HepG2 (cell line): ENCODE measurements at regions not wholly inside any gene's neighbourhood (a gene's known extent, or its start where the extent isn't known, plus 50 kb on each side); places are given as distances from the start of the nearest gene placed in this dataset.

Experiments
- ATAC-seq: fragments of 200-7000 bp; cut with Tn5 transposase; 3 replicates; pipeline ENCODE4 v1.9.1; 2020; ENCODE audit warnings: mild to moderate bottlenecking, moderate library complexity
- BruUV-seq: library from RNA; stranded (reverse); fragments of 400-500 nt; replicated peaks from 2 replicates; lab custom pipeline; 2021; lab: Mats Ljungman, UMichigan
- CTCF ChIA-PET: fragments of 300-600 bp; formaldehyde crosslinking; extraction: SDS; loops from one replicate; lab custom pipeline; 2021; ENCODE audit warnings: low total read pairs, inconsistent platforms, low intra/inter-chr PET ratio; lab: Yijun Ruan, JAX
- POLR2A ChIA-PET: fragments of 350-600 bp; sonication (Branson Sonifier 250); formaldehyde crosslinking; loops from one replicate; lab custom pipeline; 2020; ENCODE audit warnings: antibody characterized with exemption, inconsistent platforms; lab: Yijun Ruan, JAX
- DNase-seq: peaks from one replicate; pipeline ENCODE4 v3.0.0-alpha.2; 2015; ENCODE audit warnings: low spot score
- FAIRE-seq: peaks from 3 replicates; lab custom pipeline; 2011; peaks lifted over from hg19 to GRCh38; lab: Jason Lieb, UNC
- H2AFZ ChIP-seq: one replicate; pipeline ENCODE4 v1.6.1; 2011; ENCODE audit warnings: low read length, inconsistent platforms
- H3K27ac ChIP-seq: fragments of 300-600 bp; 3 replicates; pipeline ENCODE4 v1.8.0; 2011; ENCODE audit warnings: mixed run types, mild to moderate bottlenecking, mixed read lengths, low read length, inconsistent platforms; ENCODE audit not compliant: insufficient read depth; ENCODE audit errors: extremely low read length
- H3K27me3 ChIP-seq, 2 experiments: fragments of 200-600 bp in 1 of 2; 2 replicates in 1 of 2; 3 replicates in 1 of 2; pipeline versions ENCODE4 v1.6.0 to v1.8.0; 2011; ENCODE audit warnings: low read length in 2 of 2, mild to moderate bottlenecking in 2 of 2, moderate library complexity in 2 of 2, inconsistent platforms in 1 of 2; ENCODE audit not compliant: insufficient read depth in 2 of 2, control insufficient read depth in 1 of 2
- H3K36me3 ChIP-seq, 2 experiments: fragments of 200-600 bp in 1 of 2; replicated peaks in 1 of 2; 2 replicates in 1 of 2; 3 replicates in 1 of 2; pipeline versions ENCODE4 v1.5.1 to v1.8.0; 2011; ENCODE audit warnings: low read length in 2 of 2, inconsistent platforms in 1 of 2; ENCODE audit not compliant: insufficient read depth in 2 of 2, control insufficient read depth in 1 of 2
- H3K4me1 ChIP-seq: 2 replicates; pipeline ENCODE4 v1.5.1; 2012; ENCODE audit warnings: low read length, inconsistent platforms; ENCODE audit not compliant: insufficient read depth
- H3K4me2 ChIP-seq: 2 replicates; pipeline ENCODE4 v1.6.0; 2011; ENCODE audit warnings: low read depth, low read length, inconsistent platforms
- H3K4me3 ChIP-seq, 3 experiments: fragments of 200-600 bp in 1 of 3; sonication (generic), shearing (Covaris generic) in 1 of 3; replicated peaks in 1 of 3; 2 replicates each; pipeline ENCODE4 v1.5.1; 2011 to 2016; ENCODE audit warnings: low read length in 3 of 3, inconsistent platforms in 2 of 3, low read depth in 2 of 3, mild to moderate bottlenecking in 2 of 3, control low read depth in 1 of 3, mixed read lengths in 1 of 3; ENCODE audit not compliant: insufficient read depth in 1 of 3
- H3K79me2 ChIP-seq: one replicate; pipeline ENCODE4 v1.6.1; 2011; ENCODE audit warnings: low read length, inconsistent platforms; ENCODE audit not compliant: insufficient read depth
- H3K9ac ChIP-seq: 2 replicates; pipeline ENCODE4 v1.6.0; 2011; ENCODE audit warnings: mild to moderate bottlenecking, low read depth, low read length, inconsistent platforms; ENCODE audit not compliant: insufficient read depth
- H3K9me3 ChIP-seq: 2 replicates; pipeline ENCODE4 v1.5.1; 2012; ENCODE audit warnings: mild to moderate bottlenecking, low read length
- H4K20me1 ChIP-seq: 2 replicates; pipeline ENCODE4 v1.6.0; 2011; ENCODE audit warnings: inconsistent platforms, mild to moderate bottlenecking, low read length, moderate library complexity; ENCODE audit not compliant: insufficient read depth
- BCL6 ChIP-seq: IDR thresholded peaks from 2 replicates; pipeline ENCODE4 v1.6.1; 2016; ENCODE audit warnings: missing genetic modification reagents, missing compliant biosample characterization
- CENPT ChIP-seq: sonication (generic); formaldehyde crosslinking; IDR thresholded peaks from 2 replicates; pipeline ENCODE4 v1.8.0; 2022; ENCODE audit warnings: low read depth, mild to moderate bottlenecking, moderate library complexity, missing genetic modification reagents
- ESRRA ChIP-seq: sonication (generic); formaldehyde crosslinking; IDR thresholded peaks from 2 replicates; pipeline ENCODE4 v1.5.1; 2020; ENCODE audit warnings: mild to moderate bottlenecking, low read depth, missing genetic modification reagents
- GFI1 ChIP-seq: sonication (generic); formaldehyde crosslinking; IDR thresholded peaks from 2 replicates; pipeline ENCODE4 v1.5.0; 2020; ENCODE audit warnings: missing genetic modification reagents, mild to moderate bottlenecking, borderline replicate concordance
- MXI1 ChIP-seq: IDR thresholded peaks from 3 replicates; pipeline ENCODE4 v1.6.1; 2012; ENCODE audit warnings: low read depth, low read length, inconsistent platforms, borderline replicate concordance
- PHF20 ChIP-seq: sonication (generic); formaldehyde crosslinking; IDR thresholded peaks from 2 replicates; pipeline ENCODE4 v1.5.0; 2020; ENCODE audit warnings: mild to moderate bottlenecking, missing genetic modification reagents
- PLSCR1 ChIP-seq: sonication (generic); formaldehyde crosslinking; IDR thresholded peaks from 2 replicates; pipeline ENCODE4 v1.5.0; 2020; ENCODE audit warnings: missing genetic modification reagents, mild to moderate bottlenecking, borderline replicate concordance
- SP2 ChIP-seq: sonication (generic); formaldehyde crosslinking; IDR thresholded peaks from 2 replicates; pipeline ENCODE4 v1.5.1; 2020; ENCODE audit warnings: mild to moderate bottlenecking, missing genetic modification reagents
- SRSF1 ChIP-seq: fragments of 200-400 bp; formaldehyde crosslinking; optimal IDR thresholded peaks from 2 replicates; pipeline ENCODE3; 2017; ENCODE audit warnings: mild to moderate bottlenecking, low read depth, low read length, moderate library complexity
- TBL1XR1 ChIP-seq: fragments of 150-350 bp; IDR thresholded peaks from 2 replicates; pipeline ENCODE4 v1.6.1; 2014; ENCODE audit warnings: borderline replicate concordance, low read length; ENCODE audit not compliant: partially characterized antibody
- ZBTB8A ChIP-seq: sonication (generic); formaldehyde crosslinking; IDR thresholded peaks from 2 replicates; pipeline ENCODE4 v1.4.0; 2020; ENCODE audit warnings: mild to moderate bottlenecking, low read depth, missing genetic modification reagents, borderline replicate concordance
- ZEB1 ChIP-seq: IDR thresholded peaks from 2 replicates; pipeline ENCODE4 v1.6.1; 2012; ENCODE audit warnings: mild to moderate bottlenecking, low read depth, inconsistent platforms; ENCODE audit not compliant: insufficient replicate concordance
- ZNF678 ChIP-seq: sonication (generic); formaldehyde crosslinking; IDR thresholded peaks from 2 replicates; pipeline ENCODE4 v1.4.0; 2020; ENCODE audit warnings: mild to moderate bottlenecking, missing genetic modification reagents
- ZNF788 ChIP-seq: sonication (generic); formaldehyde crosslinking; IDR thresholded peaks from 2 replicates; pipeline ENCODE4 v1.5.0; 2020; ENCODE audit warnings: mild to moderate bottlenecking, missing genetic modification reagents, borderline replicate concordance
- WGBS: methylation state at CpG from one replicate; pipeline ENCODE4 v1.1.6; 2017; ENCODE audit warnings: low lambda C conversion rate; 5-methylcytosine and 5-hydroxymethylcytosine counted together
- in situ Hi-C: cut with HindIII; loops from 2 replicates; pipeline ENCODE4 v1.10.0; 2017; ENCODE audit warnings: low pct_unique_long_range_greater_than_20kb; ENCODE audit not compliant: extremely low pct_ligation_motif_present
- intact Hi-C: fragments of 100-400 bp; cut with micrococcal nuclease; formaldehyde crosslinking; loops from one replicate; pipeline ENCODE4 v1.10.0; 2022; ENCODE audit not compliant: unreplicated experiment
- TF ChIP-seq, protein P1 (sequence below): sonication (generic); formaldehyde crosslinking; IDR thresholded peaks from 2 replicates; pipeline ENCODE4 v1.9.0; 2021; ENCODE audit warnings: missing genetic modification reagents, mild to moderate bottlenecking, borderline replicate concordance

DNA sequence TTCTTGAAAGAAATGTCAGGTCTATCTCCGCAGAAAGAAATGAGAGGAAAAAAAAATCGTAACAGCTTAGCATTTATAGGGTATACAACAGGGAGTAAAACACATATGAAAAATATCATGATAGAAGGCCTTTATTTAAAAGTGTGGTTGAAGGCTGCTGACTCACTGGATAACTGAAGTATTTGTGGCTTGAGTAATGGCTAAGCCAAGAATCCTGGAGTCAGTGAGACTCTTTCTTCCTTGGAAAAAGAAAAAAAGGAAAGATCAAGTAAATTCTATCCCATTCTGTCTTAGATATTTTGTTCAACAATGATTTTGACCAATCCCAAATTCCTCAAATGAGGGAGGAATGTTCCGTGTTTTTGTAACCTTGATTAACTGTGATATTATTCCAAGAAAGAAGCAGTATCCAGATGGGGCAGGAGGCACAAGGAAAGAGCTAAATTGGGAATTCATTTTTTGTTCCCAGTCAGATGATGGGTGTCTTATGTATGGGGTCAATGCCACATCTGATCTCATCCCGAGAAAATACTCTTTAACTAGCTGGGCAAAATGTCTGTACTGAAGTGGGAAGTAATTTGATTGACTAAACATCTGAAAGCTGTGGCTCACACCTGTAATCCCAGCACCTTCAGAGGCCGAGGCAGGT, 64.3 kb upstream of the MYO10 start:
- Histone ChIP-seq H3K4me1 (no peaks in the 10 kb centered on the region), H3K27me3 (no peaks in the 10 kb centered on the region; a peak in 1 of 5 replicates), H3K9me3 (no peaks in the 10 kb centered on the region), H3K79me2 (no peaks in the 10 kb centered on the region), H3K27ac (no peak overlapping the region), H3K4me2 (no peak overlapping the region), H2AFZ (no peak overlapping the region), H3K9ac (no peak overlapping the region), H3K36me3 (no peaks in the 10 kb centered on the region), H4K20me1 (no peaks in the 10 kb centered on the region), H3K4me3 (no peak overlapping the region)
- intact Hi-C loops, result no loop called here
- ATAC-seq (no peak), FAIRE-seq (no peak), DNase-seq (no peak)
- TF ChIP-seq SRSF1 (no peak), SP2 (no peak)
- POLR2A ChIA-PET, result no interaction called here
- 37% methylated on average over 4 of the region's 5 CpGs for WGBS
- in situ Hi-C loops, result no loop called here
- CTCF ChIA-PET, result no interaction called here
- no TSS peak for BruUV-seq

GRCh38 chr5:17001428-17001827, 65.3 kb upstream of the MYO10 start:
- TF ChIP-seq PLSCR1 (CRISPR knock-in tag) (no peak), ZBTB8A (CRISPR knock-in tag) (no peak), ZNF788 (CRISPR knock-in tag) (no peak), PHF20 (no peak), MXI1 (no peak), BCL6 (CRISPR knock-in tag) (no peak), ESRRA (CRISPR knock-in tag) (no peak), ZEB1 (no peak), GFI1 (CRISPR knock-in tag) (no peak), CENPT (no peak), ZNF678 (CRISPR knock-in tag) (no peak), TBL1XR1 (no peak)
- TF ChIP-seq, protein P1, sequence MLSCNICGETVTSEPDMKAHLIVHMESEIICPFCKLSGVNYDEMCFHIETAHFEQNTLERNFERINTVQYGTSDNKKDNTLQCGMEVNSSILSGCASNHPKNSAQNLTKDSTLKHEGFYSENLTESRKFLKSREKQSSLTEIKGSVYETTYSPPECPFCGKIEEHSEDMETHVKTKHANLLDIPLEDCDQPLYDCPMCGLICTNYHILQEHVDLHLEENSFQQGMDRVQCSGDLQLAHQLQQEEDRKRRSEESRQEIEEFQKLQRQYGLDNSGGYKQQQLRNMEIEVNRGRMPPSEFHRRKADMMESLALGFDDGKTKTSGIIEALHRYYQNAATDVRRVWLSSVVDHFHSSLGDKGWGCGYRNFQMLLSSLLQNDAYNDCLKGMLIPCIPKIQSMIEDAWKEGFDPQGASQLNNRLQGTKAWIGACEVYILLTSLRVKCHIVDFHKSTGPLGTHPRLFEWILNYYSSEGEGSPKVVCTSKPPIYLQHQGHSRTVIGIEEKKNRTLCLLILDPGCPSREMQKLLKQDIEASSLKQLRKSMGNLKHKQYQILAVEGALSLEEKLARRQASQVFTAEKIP (CRISPR knock-in tag), result no peak
- H3K79me2 ChIP-seq, result no peaks in the 10 kb centered on the region
- no peaks in the 10 kb centered on the region for H4K20me1 ChIP-seq
- H3K4me2 ChIP-seq, result no peak overlapping the region
- in situ Hi-C loops, result no loop called here
- ATAC-seq (no peak), FAIRE-seq (no peak), DNase-seq (no peak)
- 36% methylated on average over 3 of the region's 3 CpGs for WGBS
- CTCF ChIA-PET, result no interaction called here
- H2AFZ ChIP-seq, result no peak overlapping the region
- H3K4me3 ChIP-seq, result no peak overlapping the region
- H3K27me3 ChIP-seq, result no peaks in the 10 kb centered on the region; a peak in 1 of 5 replicates
- H3K9ac ChIP-seq, result no peak overlapping the region
- POLR2A ChIA-PET, result no interaction called here
- BruUV-seq, result no TSS peak
- no peaks in the 10 kb centered on the region for H3K9me3 ChIP-seq
- no peaks in the 10 kb centered on the region for H3K4me1 ChIP-seq
- intact Hi-C loops, result no loop called here
- no peaks in the 10 kb centered on the region for H3K36me3 ChIP-seq
- no peak overlapping the region for H3K27ac ChIP-seq
